HG02840 (cell line): ENCODE measurements at regions not wholly inside any gene's neighbourhood (a gene's known extent, or its start where the extent isn't known, plus 50 kb on each side); places are given as distances from the start of the nearest gene placed in this dataset.

Experiments
- ATAC-seq: cut with Tn5 transposase; IDR thresholded peaks from one replicate; pipeline ENCODE4 v1.9.1; 2021; ENCODE audit warnings: mild to moderate bottlenecking, moderate library complexity, moderate number of reproducible peaks; ENCODE audit not compliant: unreplicated experiment, low FRiP score

DNA sequence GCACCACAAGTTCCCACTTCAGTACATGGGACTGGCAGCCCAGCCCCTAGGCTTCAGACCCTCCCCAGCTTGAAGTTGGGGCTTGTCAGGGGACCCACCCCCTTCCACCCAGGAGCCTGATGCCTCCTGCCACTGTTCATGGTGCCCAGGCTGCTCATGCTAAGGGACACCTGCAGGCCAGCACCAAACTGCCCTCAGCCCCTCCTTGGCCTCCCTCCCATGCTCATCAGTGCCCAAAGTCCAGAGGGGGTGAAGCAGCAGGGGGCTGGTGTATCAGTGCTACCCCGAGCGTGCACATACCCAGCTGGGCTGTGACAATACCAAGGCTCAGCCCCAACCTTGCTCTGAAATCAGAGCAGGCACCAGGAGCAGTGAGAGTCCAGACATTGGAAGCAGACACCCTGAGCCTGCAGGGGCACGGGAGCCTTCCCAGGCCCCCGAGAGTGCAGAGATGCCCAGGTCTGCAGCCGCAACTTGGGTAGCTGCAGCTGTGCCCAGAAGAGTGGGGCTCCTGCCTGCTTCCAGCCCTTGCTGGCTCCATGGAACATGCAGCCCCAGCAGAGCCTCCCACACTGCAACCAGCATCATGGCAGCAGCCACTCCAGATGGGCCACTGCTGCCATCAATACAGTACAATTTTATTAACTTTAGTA is 79.0 kb downstream of the MTERF1 start:
- no peak for ATAC-seq

DNA sequence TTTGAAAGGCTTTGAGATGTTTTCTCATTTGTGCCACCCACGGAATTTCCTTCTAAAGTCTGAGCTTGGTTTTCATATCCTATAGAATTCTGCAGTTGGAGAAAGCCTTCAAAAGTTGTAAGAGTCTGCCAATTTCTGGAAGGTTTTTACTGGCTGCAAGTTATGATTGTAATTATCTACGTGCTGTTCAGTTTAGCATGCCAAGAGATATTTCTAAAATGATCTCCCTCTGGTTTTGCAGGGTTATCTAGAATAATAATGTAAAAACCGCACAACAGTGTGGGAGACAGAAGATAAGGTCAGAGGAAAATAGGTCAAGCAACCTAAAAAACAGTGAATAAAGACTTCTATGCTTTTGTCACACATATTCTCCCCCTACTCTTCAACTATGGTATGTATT is 69.3 kb downstream of the MTERF1 start:
- ATAC-seq: no peak

GRCh38 chr7:91811641-91812040 is 68.9 kb downstream of the MTERF1 start:
- ATAC-seq: no peak

DNA sequence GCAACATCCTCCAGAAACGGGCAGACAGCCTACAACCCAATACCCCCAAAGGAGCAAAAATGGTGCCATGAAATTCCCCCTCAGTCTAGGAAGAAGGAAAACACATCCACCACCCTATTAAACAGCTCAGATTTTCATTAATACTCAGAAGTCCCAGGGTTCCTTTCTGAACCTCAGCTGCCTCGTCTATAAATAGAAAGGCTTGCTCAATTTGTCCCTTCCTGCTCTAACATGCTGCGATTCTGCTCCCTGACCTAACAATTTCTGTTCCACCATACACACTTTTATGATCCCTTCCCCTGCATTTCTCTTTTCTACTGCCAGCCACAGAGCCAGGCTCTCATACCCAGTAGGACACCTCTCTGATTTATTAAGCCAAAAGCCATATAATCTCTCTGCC is 68.1 kb downstream of the MTERF1 start:
- no peak for ATAC-seq

DNA sequence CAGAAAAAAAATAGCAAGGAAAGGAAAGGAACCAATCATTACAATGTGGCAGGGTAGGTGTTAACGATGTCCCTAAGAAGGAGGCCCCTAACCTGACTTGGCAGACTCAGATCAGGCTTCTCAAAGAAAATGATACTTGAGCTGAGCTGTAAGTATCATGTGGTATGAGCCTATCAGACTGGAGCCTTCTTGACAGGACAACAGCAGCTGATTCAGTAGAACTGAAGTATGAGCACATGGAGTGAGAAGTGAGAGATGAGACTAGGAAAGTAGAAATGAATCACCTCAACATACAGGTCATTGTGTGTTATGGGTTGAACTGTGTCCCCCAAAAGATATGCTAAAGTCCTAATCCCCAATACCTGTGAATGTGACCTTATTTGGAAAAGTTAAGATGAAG is 66.3 kb downstream of the MTERF1 start:
- ATAC-seq: no peak
